ENCODE measurements at regions not wholly inside any gene's neighbourhood (a gene's known extent, or its start where the extent isn't known, plus 50 kb on each side); places are given as distances from the start of the nearest gene placed in this dataset.

GRCh38 chr14:22113401-22113800 lies 439.8 kb upstream of the OR4E1 start:
- POLR2A ChIA-PET (ENCODE audit: partially characterized antibody) = interaction anchor here (1.2 kb wide), 1 partner anchor 10 kb away, joined by 3 read pairs; no protein-coding TSS in a partner anchor
- TF ChIP-seq TBP (IDR thresholded peaks at IDR 0.05; ENCODE audit: low read depth, low read length) (no peak), RFX5 (IDR thresholded peaks at IDR 0.05; ENCODE audit: borderline replicate concordance, low read depth, low read length) (no peak), CEBPB (IDR thresholded peaks at IDR 0.05; ENCODE audit: low read depth, low read length) (no peak), RXRA (IDR thresholded peaks at IDR 0.05; ENCODE audit: insufficient read depth, low read depth, low read length) (no peak), SIX5 (IDR thresholded peaks at IDR 0.05; ENCODE audit: low read depth, low read length) (no peak), CTBP2 (IDR thresholded peaks at IDR 0.05; ENCODE audit: borderline replicate concordance, insufficient read depth, insufficient read length, low read length) (no peak), RNF2 (IDR thresholded peaks at IDR 0.05; ENCODE audit: borderline replicate concordance, low read depth, low read length, missing control alignments, poor library complexity, severe bottlenecking) (no peak), EZH2 (IDR thresholded peaks at IDR 0.05; ENCODE audit: low read depth, low read length, severe bottlenecking) (no peak), SP1 (IDR thresholded peaks at IDR 0.05; ENCODE audit: low read depth, low read length) (no peak), SIN3A (conservative IDR thresholded peaks at IDR 0.05 in 1 of 2, IDR thresholded peaks at IDR 0.05 in 1 of 2; ENCODE audit: low read depth in 1 of 2, low read length in 2 of 2) (no peak), MAFK (IDR thresholded peaks at IDR 0.05; ENCODE audit: low read depth, low read length) (no peak), CHD2 (IDR thresholded peaks at IDR 0.05; ENCODE audit: low read length) (no peak), KDM1A (IDR thresholded peaks at IDR 0.05; ENCODE audit: borderline replicate concordance, low read length) (no peak), PHF8 (conservative IDR thresholded peaks at IDR 0.05; ENCODE audit: low read depth, low read length) (no peak), TCF12 (IDR thresholded peaks at IDR 0.05; ENCODE audit: low read depth, low read length) (no peak)

More at GRCh38 chr14:22113401-22113800, 439.8 kb upstream of the OR4E1 start:
- Histone ChIP-seq H3K4ac (replicated peaks; ENCODE audit: insufficient read length, low read depth, low read length) (no peak overlapping the region), H3K4me1 (replicated peaks in 1 of 4; ENCODE audit: control insufficient read depth in 3 of 4, insufficient read depth in 4 of 4, low read length in 3 of 4) (no peaks in the 10 kb centered on the region), H3K79me1 (ENCODE audit: low read depth, low read length) (no peaks in the 10 kb centered on the region), H2BK15ac (ENCODE audit: low read length) (no peak overlapping the region), H3K4me3 (ENCODE audit: extremely low read depth in 1 of 4, insufficient read depth in 2 of 4, low read depth in 3 of 4, low read length in 4 of 4) (no peak overlapping the region), H2AK5ac (ENCODE audit: low read depth, low read length) (no peak overlapping the region), H3K23ac (ENCODE audit: insufficient read length) (no peak overlapping the region), H3K9me3 (ENCODE audit: insufficient read depth in 2 of 2, low read depth in 1 of 2, low read length in 1 of 2) (no peaks in the 10 kb centered on the region), H3K4me2 (ENCODE audit: insufficient read depth in 1 of 2, low read depth in 2 of 2, low read length in 2 of 2) (no peak overlapping the region), H3K27ac (ENCODE audit: low read depth, low read length) (no peak overlapping the region), H3K27me3 (replicated peaks in 1 of 4; ENCODE audit: control insufficient read depth in 3 of 4, extremely low read depth in 1 of 4, insufficient read depth in 3 of 4, low read length in 3 of 4) (no peaks in the 10 kb centered on the region), H2BK5ac (ENCODE audit: low read depth, low read length) (no peak overlapping the region), H2BK20ac (ENCODE audit: low read length) (no peak overlapping the region), H2AFZ (ENCODE audit: low read length) (0 out of 2 replicates have a peak overlapping the region, but pooled peaks have one; percentile 34), H4K5ac (ENCODE audit: insufficient read length, low read depth, low read length) (no peak overlapping the region), H3K18ac (ENCODE audit: extremely low read depth, low read length) (no peak overlapping the region), H3K36me3 (ENCODE audit: control insufficient read depth in 2 of 4, insufficient read depth in 4 of 4, low read length in 3 of 4) (no peaks in the 10 kb centered on the region), H2BK120ac (replicated peaks; ENCODE audit: low read depth, low read length) (no peak overlapping the region), H3K9ac (replicated peaks in 1 of 4; ENCODE audit: extremely low read depth in 1 of 4, low read depth in 3 of 4, low read length in 3 of 4) (no peak overlapping the region), H3K79me2 (ENCODE audit: control insufficient read depth in 1 of 2, insufficient read depth in 2 of 2, low read length in 2 of 2) (no peaks in the 10 kb centered on the region), H4K91ac (replicated peaks; ENCODE audit: insufficient read length, low read length) (no peak overlapping the region), H3K23me2 (ENCODE audit: low read depth, low read length) (no peaks in the 10 kb centered on the region), H3K56ac (replicated peaks; ENCODE audit: insufficient read length, low read depth, low read length) (no peak overlapping the region), H3K14ac (ENCODE audit: insufficient read length) (no peak overlapping the region), H4K8ac (ENCODE audit: extremely low read depth, insufficient read depth, low read length) (no peak overlapping the region), H2BK12ac (ENCODE audit: low read depth, low read length) (no peak overlapping the region), H4K20me1 (replicated peaks in 1 of 2; ENCODE audit: control insufficient read depth in 1 of 2, insufficient read depth in 2 of 2, low read length in 2 of 2) (no peaks in the 10 kb centered on the region)
- 87% methylated on average over 13 of the region's 13 CpGs; no CpG with 5 or more reads in 1 of the 2 experiments for WGBS, 2 experiments (ENCODE audit: extremely low coverage in 1 of 2, insufficient coverage in 1 of 2, insufficient read length in 1 of 2, insufficient replicate concordance in 2 of 2, low coverage in 1 of 2, low lambda C conversion rate in 2 of 2, missing lambda C conversion rate in 1 of 2)
- CTCF ChIA-PET (ENCODE audit: partially characterized antibody) = interaction anchor here (0.9 to 3.2 kb wide), 12 partner anchors 9 to 276 kb away, joined by 3 to 12 read pairs (median 6); no protein-coding TSS in a partner anchor
- DNase-seq (ENCODE audit: low read depth in 1 of 2, low spot score in 2 of 2) (no peak), FAIRE-seq (no peak)
